HG03342 (cell line): ENCODE measurements at regions not wholly inside any gene's neighbourhood (a gene's known extent, or its start where the extent isn't known, plus 50 kb on each side); places are given as distances from the start of the nearest gene placed in this dataset.

Experiments
- ATAC-seq: cut with Tn5 transposase; IDR thresholded peaks from one replicate; pipeline ENCODE4 v1.9.1; 2021; ENCODE audit warnings: mild to moderate bottlenecking, moderate library complexity; ENCODE audit not compliant: unreplicated experiment

DNA sequence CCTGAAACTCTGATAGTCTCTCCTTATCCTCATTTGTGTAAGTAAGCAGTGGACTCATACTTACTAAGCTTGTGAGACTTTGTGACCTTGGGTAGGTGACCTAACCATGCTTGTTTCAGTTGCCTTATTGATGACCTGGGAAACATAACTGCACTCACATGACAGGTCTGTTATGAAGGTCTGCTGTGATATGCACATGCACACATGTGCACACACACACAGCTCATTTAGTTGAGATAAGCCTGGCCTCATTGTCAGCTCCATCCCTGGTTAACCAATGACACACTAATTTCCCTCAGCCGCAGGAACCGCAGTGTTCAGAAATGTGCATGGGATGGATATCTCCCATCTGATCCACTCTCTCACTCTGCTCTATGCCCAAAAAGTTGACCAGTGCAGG lies 177.2 kb downstream of the GPAM start:
- ATAC-seq, result no peak

DNA sequence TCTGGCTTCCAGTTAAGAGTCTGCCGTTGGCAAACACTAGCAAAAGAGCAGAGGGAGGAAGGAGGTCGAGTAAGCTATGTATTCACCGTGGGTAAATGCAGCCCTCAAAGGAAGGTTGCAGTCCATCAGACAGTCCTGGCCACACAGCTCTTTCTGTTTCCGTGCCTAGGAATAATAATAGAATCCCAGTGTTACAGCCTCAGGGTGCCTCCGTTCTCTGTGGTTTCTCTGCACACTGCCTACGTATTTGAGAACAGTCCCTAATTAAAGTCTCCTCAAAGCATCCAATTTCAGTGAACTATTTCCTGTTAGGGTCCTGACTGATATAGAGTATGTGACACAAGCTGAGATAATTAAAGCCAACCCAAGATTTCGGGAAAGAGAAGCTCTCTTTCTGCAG lies 176.7 kb downstream of the GPAM start:
- no peak for ATAC-seq

DNA sequence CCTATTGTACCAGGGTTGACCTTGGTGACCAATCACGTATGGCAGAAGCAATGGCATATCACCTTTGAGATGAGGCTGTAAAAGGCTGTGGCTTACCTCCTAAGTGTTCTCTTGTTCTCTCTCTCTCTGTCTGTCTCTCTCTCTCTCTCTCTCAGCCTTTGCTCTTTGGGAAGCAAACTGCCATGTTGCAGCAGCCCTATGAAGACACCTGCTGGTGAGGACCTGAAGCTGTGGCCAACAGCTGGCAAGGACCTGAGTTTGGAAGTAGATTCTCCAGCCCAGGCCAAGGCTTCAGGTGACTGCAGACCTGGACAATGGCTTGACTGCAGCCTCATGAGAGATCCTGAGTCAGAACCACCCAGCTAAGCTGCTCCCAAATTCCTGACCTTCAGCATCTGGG lies 161.4 kb downstream of the GPAM start:
- no peak for ATAC-seq

DNA sequence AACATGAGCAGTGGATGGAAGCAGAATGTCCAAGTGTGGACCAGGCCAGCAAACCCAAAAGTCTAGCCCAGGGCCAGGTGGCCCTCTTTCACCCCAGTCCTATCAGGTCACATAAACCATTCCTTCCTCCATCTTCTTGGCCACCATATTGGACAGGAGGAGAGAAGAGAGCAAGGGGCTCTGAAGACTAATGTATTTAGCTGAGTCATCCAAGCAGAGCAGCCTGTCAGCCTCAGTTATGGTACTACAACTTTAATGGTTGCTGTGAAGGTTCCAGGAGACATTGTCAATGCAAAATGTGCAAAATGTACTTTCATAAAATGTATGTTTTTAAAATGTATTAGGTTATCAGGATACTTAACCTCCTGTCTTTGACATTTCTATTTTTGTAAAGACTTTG lies 159.5 kb downstream of the GPAM start:
- ATAC-seq, result no peak

DNA sequence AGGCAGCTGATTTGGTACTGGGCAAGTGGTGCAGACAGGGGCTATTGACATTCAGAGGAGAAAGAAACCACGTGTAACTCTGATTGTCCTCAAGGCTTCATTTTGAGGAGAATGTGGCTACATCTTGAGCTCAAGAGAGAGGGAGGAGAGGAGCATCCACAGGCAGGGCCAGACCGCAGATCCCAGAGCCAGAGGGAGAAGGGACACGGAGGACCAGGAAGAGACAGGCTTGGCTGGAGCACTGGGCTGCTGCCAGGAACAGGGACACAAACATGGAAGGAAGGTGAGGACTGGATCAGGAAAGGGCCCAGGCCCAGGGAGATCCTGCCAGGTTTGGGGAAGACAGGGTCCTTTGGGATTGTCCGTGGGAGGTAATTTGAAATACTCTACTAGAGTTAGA lies 158.3 kb downstream of the GPAM start:
- ATAC-seq, result no peak

DNA sequence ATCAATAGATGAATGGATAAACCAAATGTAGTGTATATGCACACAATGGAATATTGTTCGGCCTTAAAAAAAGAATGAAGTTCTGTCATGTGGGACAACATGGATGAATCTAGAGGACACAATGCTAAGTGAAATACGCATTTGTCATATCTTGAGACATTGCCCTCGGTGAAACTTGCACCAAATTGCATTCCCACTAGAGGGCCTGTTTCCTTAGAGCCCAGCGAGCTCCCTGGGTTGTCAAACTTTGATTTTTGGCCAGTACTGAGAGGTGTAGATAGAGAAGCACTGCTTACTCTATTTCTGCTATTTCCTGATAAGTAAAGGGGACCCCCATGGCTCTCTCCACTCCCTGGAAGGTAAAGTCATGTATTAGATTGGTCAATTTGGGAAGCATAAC lies 157.1 kb downstream of the GPAM start:
- no peak for ATAC-seq

DNA sequence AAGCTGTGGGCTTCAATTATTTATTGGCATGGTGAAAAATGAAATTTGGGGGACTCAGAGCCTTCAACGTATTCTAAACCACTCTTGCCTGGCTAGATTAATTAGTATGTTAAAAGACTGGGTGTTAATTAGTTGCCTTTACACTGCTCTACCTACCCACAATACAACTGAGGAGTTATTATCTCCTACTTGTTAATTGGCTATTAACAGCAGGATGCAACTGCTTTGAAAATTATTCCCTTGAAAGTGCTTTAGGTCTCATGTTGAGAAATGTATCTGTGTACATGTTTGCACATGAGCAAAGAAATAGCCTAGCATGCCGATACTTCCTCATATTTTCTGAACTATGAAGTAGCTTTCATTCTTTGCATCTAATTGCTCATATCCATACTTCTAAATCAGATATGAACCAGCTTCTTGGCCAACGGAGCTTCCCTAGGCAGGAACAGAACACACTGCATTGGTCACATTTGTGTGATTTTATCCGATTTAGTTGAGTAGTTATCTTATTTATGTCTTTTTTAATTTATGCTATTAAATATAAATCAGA lies 155.8 kb downstream of the GPAM start:
- ATAC-seq, result no peak

DNA sequence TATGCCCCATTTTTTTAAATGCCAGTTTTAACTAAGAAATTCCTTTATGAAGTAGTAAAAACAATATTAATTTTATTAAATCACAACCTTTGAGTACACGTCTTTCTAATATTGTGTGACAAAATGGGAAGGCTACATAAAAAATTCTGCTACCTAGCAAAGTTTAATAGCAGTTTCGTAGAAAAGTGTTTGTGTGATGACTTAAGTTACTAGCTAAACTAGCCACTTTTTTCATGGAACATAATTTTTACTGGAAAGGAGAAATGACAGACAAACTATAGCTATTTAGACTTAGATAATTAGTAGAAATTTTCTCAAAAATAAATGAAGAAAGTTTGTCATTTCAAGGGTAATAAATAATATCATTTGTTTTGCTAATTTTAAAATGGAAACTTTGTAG lies 153.1 kb downstream of the GPAM start:
- no peak for ATAC-seq

DNA sequence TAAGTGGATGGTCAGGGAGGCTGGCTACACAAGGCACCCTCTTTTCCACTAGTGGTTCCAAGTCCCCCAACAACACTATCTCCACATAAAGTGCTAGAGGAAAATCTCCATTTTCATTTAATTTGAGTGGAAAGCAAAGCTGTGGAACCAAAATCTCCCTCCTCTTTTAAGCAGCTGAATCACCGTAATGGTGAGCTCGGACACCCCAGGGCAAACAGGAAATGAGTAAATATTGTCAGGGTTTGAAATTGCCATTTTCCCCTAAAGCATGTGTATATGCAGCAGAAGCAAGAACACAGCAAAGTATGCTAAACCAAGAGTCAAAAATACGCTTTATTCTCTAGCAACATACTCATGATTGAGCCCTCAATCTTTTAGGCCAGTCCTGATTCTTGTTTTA lies 143.7 kb downstream of the GPAM start:
- ATAC-seq, result no peak

DNA sequence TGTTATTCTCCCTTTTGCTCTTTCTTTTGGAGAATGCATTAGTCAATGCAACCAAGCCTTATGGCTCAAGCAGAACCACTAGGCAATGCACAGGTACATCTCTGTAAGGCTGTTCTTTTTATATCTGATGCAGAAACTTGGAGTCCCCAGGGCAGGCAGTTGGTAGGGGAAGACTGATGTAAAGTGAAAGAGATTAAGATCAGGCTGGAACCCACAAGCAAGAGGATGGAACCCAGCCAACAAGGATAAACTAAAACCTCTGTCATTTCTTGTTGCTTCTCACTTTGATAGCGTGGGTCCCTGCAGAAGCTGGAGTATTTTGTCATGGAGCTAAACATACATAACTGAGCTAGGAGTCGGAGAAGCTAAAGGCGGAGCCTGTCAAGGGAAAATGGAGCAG lies 142.9 kb downstream of the GPAM start:
- no peak for ATAC-seq

DNA sequence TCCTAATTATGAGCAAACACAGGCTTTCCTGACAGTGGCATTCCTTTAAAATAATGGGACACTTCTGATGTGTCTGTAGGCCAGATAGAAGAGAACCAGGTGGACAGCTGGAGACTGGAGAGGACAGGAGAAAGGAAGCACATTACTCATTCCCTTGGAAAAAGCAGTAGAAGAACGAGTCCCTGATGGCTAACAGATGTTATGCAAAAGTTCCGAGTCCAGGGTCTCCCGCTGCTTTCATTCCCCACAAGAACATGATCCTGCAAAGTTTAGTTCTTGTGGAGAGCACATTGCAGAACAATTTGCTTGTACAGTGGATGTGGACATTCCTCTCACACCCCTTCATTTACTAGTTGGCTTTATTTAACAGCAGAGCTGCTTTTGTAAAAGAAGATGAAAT lies 137.6 kb downstream of the GPAM start:
- ATAC-seq, result no peak

DNA sequence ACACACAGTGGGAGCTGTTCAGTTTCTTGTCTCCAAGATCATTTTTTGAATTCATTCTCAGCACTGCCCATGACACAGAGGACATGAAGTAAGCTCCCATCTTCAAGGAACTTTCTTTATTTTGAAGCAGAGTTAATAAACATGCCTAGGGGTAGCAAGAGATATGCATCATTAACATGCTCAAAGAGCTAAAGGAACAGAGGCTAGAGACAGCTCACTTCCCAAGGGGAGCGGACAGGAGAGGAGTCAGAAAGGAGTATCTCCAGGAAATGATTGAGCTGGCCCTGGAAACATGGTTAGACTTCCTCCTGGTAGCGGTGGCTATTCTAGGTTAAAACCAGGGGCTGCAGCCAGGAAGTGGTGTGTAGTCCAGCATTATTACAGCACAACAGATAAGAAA lies 135.9 kb downstream of the GPAM start:
- no peak for ATAC-seq

DNA sequence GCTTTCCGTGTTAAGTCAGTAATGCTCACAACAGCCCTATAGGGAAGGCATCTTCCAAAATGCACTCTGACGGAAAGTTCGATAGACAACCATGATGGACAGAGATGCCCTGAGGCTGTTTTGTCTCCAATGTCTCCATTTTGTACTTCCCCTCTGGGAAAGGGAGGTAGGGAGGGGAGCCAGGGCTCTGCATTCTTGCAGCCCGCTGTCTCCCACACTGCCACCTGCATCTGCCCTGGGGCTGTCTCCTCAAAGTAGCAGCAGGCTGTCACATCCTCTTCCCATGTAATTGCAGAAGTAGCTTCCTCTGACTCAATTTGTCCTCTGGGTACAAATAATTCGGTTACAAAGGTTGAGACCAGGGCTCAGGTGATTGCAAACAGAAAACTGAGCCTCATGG lies 131.4 kb downstream of the GPAM start:
- ATAC-seq, result no peak

DNA sequence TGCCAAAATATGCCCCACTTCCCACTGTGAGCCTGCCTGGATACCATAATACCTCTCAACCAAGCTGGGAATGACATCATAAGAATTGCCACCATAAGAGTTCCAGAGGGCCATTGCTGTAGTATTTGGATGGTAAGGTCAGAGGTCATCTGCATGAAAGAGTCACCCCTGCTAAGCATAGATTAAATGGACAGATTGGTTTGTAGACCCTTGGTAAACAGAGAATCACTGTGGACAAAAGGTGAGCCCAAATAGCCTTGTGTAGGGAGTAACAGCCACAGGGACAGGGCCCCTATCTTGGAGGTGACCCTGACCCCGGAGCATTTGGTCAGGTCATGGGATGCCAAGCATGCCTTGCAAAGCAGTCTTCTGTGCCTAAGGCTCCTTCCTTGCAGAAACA lies 129.7 kb downstream of the GPAM start:
- ATAC-seq, result no peak

DNA sequence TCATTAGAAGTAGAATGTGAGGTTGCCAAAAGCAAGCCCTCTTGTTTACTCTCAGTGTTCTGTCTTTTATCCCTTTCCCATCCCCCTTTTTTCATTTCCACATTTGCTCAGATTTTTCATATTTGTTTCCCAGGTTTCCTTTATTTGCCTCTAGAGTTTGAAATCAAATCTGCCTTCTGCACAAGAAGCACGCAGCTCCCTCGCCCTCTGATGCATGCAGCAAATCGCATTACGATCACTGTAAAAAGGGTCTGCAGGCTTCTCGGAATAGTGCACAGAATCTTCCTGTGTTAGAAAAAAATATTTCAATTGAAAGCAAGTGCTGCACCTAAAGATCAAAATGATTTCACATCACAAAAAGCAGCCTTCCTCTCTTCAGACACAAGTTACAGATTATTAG lies 129.0 kb downstream of the GPAM start:
- no peak for ATAC-seq

DNA sequence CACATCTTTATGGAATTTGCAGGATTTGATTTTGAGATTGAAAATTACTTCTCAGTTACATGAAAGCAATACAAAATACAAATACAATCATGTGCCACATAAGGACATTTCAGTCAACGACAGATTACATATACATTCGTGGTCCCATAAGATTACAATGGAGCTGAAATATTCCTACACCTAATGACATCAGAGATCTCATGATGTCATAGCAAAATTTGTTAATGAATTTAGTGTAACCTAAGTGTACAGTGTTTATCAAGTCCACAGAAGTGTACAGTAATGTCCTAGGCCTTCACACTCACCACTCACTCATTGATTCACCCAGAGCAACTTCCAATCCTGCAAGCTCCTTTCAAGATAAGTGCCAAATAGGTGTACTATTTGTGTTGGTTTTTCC lies 126.5 kb downstream of the GPAM start:
- ATAC-seq, result no peak

DNA sequence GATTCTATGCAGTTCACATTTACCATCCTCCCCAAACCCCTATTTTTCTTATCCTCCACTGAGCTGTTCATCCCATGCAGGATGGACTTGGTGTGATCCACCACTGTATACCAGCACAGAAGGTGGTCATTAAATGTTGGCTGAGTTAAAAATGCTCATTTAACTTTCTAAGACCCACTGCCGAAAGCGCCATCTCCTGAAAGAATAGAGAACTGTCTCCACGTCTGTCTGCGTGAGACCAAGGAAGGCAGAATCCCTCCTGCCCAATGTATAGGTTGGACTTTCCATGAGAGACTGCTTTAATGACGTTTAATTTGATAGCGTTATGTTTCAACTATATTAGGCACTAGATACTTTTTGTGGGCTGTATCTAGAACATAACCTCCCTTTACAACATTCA lies 124.3 kb downstream of the GPAM start:
- ATAC-seq, result no peak

DNA sequence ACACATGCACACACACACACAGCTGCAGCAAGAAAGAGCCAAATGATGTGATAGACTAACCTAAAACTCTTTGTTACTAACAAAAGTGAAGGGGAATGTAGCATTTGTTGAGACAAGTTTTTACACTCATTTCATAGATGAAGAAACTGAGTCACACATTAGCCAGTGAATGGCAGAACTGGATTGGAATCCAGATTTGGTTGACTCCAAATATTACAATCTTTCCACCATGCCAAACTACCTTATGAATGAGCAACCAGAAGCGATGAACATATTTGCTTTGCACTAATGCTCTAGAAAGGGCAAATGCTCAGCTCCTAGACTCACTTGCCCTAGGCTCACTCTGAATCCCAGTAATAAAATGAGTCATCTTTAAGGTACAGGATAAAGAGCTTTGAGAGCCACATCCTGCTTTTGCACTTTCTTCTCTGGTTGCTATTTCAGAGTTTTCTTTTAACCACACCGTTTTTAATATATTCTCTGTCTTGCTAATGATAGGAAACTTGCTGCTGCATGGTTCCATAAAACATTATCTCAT lies 111.9 kb downstream of the GPAM start:
- no peak for ATAC-seq

DNA sequence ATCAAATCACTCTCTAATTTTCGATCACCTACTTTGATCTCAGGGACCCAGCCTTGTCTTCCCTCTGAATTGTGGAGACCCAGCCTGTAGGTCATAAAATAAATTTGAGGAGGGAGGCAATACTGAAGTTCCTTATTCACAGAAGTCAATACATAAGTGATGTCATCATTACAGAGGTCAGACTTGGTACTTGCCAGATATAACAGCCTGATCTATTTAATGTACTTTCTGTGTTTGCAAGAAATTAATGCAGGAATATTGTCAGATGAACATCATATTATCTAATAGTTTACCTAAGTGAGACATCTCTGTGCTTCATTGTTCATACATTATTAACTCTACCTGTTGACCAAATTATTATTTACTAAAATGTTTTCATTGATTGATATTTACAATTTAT lies 105.6 kb downstream of the GPAM start:
- ATAC-seq, result no peak

DNA sequence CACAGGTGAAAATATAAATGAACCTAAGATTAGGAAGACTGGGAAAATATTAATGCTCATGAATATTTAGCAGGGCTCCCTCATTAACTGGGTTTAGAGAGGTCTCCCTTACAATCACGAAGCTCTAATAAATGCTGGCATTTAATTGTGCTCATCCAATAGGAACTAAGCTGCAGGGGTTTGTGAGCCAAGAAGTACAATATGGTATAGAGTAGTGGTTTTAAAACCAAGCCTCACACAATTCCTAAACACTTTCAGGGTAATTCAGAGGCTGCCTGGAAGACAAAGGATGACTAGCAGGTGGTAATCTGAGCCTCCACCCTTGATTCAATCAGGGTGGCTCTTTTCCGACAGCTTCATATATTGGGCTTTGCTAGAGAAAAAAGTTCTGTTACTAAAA lies 103.3 kb downstream of the GPAM start:
- no peak for ATAC-seq

DNA sequence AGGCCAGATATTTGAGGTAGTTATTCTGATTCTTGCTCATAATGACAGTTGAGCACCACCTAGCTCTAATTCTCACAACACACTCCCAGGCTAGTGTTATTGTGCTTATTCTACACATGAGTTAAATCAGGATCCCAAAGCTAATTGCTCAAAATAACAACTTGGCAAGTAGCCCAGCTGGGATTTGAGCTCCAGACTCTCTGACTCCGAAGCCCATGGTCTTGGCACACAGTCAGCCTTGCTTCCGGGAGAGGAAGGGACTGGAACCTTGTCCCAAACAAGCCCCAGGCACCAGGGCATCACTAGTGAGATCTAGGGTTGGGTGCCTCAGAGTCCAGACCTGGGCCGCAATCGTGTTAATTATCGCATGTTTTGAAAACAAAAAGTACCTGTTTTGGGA lies 101.4 kb downstream of the GPAM start:
- ATAC-seq, result no peak

DNA sequence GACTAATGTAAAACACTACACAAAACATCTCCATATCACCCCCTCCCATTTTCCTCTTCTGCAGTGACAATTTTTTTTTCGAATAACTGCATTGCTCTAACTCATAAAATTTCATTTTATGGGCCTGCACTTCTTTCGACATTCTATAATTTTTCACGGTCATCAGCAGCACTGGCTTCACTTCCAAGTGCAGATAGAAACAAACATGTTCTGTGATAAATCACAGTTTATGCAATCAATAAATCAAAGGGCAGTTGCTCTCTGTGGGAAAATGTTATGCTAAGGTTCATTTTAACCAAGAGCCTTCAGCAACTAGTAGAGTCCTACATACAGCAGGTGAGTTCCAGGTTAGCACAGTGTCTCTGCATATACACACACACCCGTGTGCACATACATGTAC lies 100.1 kb downstream of the GPAM start:
- no peak for ATAC-seq

DNA sequence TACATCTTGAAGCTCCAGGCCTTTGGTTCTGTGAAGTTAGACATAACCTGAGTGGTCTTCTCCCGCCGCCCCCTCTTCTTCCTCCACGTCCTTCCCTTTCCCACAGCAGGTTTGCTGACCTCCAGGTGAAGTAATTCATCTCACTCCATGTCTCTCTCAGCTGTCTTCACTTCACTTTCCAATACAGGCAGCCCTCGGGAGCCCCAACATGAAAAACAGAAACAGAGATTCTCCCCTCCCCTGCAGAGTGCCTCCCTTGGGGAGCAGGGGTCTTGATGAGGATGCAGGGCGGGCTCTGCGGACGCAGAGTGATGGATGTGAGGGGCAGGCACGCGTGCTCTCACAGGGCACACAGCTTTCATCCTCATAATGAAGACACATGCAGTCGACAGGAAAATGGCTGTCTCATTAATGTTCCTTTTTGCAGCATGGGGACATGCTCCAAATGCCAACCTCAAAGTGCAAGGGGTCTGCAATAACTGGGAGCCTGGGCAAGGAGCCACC lies 95.6 kb downstream of the GPAM start:
- ATAC-seq, result no peak
